HEK293 (cell line): ENCODE measurements at regions not wholly inside any gene's neighbourhood (a gene's known extent, or its start where the extent isn't known, plus 50 kb on each side); places are given as distances from the start of the nearest gene placed in this dataset.

ENCODE experiments used
- MYNN ChIP-seq: fragments of 450-650 bp; formaldehyde crosslinking; IDR thresholded peaks from 2 replicates; pipeline ENCODE4 v1.5.1; 2016; ENCODE audit warnings: missing biosample characterization, missing genetic modification characterization, borderline replicate concordance
- PRDM1 ChIP-seq: fragments of 450-650 bp; formaldehyde crosslinking; IDR thresholded peaks from 2 replicates; pipeline ENCODE4; 2016; ENCODE audit warnings: missing biosample characterization, missing genetic modification characterization
- SCRT1 ChIP-seq: fragments of 450-650 bp; formaldehyde crosslinking; IDR thresholded peaks from 2 replicates; pipeline ENCODE4 v1.5.1; 2016; ENCODE audit warnings: missing biosample characterization, missing genetic modification characterization, borderline replicate concordance
- ZEB2 ChIP-seq: fragments of 450-650 bp; formaldehyde crosslinking; IDR thresholded peaks from 2 replicates; pipeline ENCODE4 v1.5.1; 2016; ENCODE audit warnings: missing biosample characterization, missing genetic modification characterization
- ZNF221 ChIP-seq: fragments of 450-650 bp; formaldehyde crosslinking; IDR thresholded peaks from 2 replicates; pipeline ENCODE4 v1.5.1; 2017; ENCODE audit warnings: missing biosample characterization, missing genetic modification characterization, borderline replicate concordance
- ZNF24 ChIP-seq: fragments of 450-650 bp; formaldehyde crosslinking; IDR thresholded peaks from 2 replicates; pipeline ENCODE4 v1.5.1; 2016; ENCODE audit warnings: missing biosample characterization, missing genetic modification characterization
- TF ChIP-seq, protein P1 (sequence below): fragments of 450-650 bp; formaldehyde crosslinking; IDR thresholded peaks from 2 replicates; pipeline ENCODE4 v1.5.1; 2016; ENCODE audit warnings: missing biosample characterization, missing genetic modification characterization
- TF ChIP-seq, protein P2 (sequence below): fragments of 450-650 bp; formaldehyde crosslinking; IDR thresholded peaks from 2 replicates; pipeline ENCODE4 v1.5.1; 2016; ENCODE audit warnings: missing biosample characterization, missing genetic modification characterization
- TF ChIP-seq, protein P3 (sequence below): fragments of 450-650 bp; formaldehyde crosslinking; IDR thresholded peaks from 2 replicates; pipeline ENCODE4 v1.5.1; 2017; ENCODE audit warnings: missing biosample characterization, missing genetic modification characterization

DNA sequence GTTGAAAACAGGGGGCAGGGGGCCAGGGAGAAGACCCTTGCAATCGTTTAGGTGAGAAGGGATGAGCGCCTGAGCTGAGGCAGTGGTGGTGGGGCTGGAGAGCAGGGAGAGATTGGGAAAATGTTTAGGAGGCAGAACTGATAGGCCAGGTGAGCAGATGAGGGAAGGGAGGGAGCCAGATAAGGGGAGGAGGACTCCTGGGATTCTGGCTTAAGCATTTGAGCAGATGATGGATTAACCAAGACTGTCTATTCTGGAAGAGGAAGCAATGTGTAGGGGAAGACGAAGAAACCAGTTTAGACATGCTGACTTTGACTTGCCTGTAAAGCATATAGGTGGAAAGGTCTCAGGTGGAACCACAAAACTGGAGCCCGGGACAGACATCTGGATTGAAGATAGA, 49.9 kb upstream of the ASPRV1 start:
- TF ChIP-seq, protein P1, sequence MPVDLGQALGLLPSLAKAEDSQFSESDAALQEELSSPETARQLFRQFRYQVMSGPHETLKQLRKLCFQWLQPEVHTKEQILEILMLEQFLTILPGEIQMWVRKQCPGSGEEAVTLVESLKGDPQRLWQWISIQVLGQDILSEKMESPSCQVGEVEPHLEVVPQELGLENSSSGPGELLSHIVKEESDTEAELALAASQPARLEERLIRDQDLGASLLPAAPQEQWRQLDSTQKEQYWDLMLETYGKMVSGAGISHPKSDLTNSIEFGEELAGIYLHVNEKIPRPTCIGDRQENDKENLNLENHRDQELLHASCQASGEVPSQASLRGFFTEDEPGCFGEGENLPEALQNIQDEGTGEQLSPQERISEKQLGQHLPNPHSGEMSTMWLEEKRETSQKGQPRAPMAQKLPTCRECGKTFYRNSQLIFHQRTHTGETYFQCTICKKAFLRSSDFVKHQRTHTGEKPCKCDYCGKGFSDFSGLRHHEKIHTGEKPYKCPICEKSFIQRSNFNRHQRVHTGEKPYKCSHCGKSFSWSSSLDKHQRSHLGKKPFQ (tag by site-specific recombination) = no peak
- TF ChIP-seq PRDM1 (tag by site-specific recombination) = no peak
- TF ChIP-seq, protein P2, sequence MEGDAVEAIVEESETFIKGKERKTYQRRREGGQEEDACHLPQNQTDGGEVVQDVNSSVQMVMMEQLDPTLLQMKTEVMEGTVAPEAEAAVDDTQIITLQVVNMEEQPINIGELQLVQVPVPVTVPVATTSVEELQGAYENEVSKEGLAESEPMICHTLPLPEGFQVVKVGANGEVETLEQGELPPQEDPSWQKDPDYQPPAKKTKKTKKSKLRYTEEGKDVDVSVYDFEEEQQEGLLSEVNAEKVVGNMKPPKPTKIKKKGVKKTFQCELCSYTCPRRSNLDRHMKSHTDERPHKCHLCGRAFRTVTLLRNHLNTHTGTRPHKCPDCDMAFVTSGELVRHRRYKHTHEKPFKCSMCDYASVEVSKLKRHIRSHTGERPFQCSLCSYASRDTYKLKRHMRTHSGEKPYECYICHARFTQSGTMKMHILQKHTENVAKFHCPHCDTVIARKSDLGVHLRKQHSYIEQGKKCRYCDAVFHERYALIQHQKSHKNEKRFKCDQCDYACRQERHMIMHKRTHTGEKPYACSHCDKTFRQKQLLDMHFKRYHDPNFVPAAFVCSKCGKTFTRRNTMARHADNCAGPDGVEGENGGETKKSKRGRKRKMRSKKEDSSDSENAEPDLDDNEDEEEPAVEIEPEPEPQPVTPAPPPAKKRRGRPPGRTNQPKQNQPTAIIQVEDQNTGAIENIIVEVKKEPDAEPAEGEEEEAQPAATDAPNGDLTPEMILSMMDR (tag by site-specific recombination) = no peak
- no peak for TF ChIP-seq ZEB2 (tag by site-specific recombination)
- TF ChIP-seq, protein P3, sequence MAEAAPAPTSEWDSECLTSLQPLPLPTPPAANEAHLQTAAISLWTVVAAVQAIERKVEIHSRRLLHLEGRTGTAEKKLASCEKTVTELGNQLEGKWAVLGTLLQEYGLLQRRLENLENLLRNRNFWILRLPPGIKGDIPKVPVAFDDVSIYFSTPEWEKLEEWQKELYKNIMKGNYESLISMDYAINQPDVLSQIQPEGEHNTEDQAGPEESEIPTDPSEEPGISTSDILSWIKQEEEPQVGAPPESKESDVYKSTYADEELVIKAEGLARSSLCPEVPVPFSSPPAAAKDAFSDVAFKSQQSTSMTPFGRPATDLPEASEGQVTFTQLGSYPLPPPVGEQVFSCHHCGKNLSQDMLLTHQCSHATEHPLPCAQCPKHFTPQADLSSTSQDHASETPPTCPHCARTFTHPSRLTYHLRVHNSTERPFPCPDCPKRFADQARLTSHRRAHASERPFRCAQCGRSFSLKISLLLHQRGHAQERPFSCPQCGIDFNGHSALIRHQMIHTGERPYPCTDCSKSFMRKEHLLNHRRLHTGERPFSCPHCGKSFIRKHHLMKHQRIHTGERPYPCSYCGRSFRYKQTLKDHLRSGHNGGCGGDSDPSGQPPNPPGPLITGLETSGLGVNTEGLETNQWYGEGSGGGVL (tag by site-specific recombination) = no peak
- no peak for TF ChIP-seq MYNN (tag by site-specific recombination)
- TF ChIP-seq ZNF24 (tag by site-specific recombination) = no peak
- TF ChIP-seq ZNF221 (tag by site-specific recombination) = no peak
- TF ChIP-seq SCRT1 (tag by site-specific recombination) = no peak
